GM21576 (cell line): ENCODE measurements at regions not wholly inside any gene's neighbourhood (a gene's known extent, or its start where the extent isn't known, plus 50 kb on each side); places are given as distances from the start of the nearest gene placed in this dataset.

ENCODE experiments used
- ATAC-seq: cut with Tn5 transposase; IDR thresholded peaks from one replicate; pipeline ENCODE4 v1.9.1; 2021; ENCODE audit warnings: mild to moderate bottlenecking, moderate library complexity; ENCODE audit not compliant: unreplicated experiment

DNA sequence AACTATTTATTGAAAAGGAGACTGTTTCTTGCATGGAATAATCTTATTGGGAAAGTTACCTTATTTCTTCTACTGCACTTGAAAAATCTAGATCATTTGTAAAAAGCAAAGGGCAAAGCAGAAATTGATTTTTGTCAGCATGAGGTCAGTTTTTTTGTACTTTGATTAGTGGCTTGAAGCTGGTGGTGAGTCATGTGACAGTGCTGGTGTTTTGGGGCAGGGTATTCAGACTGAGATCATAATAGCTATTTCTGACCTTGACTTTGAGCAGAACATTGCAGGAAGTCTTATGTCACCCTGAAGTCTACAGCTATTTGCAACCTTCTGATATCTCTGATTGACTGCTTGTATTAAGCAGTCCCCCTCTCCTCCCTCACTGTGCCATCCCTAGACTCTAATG lies 66.3 kb upstream of the SORCS3 start:
- no peak for ATAC-seq

- no peak for ATAC-seq
Measured at GRCh38 chr10:104576611-104577010, 64.5 kb upstream of the SORCS3 start.

DNA sequence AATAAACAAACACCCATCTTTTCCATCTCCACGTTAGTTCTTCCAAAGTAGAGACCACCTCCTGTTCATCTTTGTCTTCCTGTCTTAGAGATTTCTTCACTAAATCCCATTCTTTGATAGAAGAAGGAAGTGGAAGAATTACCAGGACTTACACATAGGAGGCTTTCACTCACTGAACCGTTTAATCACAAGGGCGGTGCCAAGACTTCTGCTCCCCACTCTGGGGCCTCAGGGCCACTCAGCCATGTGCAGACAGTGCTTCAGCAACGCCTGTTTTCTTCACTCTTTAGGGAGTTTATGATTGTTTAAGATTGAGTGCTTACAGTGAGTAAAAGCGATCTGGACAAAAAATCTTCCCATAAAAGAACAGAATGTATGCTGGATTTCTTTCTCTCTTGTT lies 63.9 kb upstream of the SORCS3 start:
- no peak for ATAC-seq

- ATAC-seq, result no peak
Measured at GRCh38 chr10:104577861-104578521, 63.1 kb upstream of the SORCS3 start.

GRCh38 chr10:104578671-104579070 lies 62.4 kb upstream of the SORCS3 start:
- ATAC-seq, result no peak

- ATAC-seq, result no peak
Measured at GRCh38 chr10:104579136-104579535, 62.0 kb upstream of the SORCS3 start.

- no peak for ATAC-seq
Measured at GRCh38 chr10:104580321-104580720, 60.8 kb upstream of the SORCS3 start.

DNA sequence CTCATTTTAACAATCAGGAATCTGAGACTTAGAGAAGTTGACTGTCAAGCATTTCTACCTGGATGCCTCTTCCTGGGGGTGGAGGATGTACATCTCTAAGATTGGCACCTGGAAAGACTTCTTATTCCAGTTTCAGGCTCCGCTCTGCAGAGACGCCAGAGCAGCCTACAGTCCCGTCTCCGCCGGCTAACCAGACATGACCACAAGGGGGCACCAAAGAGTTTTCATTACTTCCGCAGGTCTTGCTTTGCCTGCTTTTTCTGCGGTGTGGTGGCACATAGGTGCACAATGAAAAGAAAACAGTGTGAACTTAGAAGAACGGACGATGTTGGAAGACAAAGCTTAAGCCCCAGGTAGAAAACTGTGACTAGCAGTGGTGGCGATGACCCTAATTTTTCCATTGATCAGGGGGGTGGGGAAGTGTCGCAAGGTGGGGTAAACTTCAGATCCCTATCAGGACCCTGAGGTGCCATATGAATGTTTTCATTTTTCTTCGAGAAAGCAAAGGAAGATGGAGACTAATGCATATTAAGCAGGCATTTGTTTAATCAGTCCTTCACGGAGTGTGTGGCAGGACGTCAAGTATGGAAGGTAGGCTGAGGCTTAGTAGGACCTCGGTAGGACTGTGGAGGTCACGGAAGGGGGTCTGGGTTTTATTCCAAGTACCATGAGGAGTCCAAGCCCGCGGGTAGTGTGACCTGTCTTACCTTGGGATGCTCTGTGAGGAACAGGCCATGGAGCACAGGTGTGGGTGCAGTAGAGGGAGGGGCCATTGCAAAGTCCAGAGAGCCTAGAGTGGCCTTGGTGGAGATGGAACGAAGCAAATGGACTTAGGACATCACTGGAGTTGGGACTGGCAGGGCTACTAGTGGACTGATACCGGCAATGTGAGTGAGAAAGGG lies 60.1 kb upstream of the SORCS3 start:
- ATAC-seq, result peak; percentile 85

DNA sequence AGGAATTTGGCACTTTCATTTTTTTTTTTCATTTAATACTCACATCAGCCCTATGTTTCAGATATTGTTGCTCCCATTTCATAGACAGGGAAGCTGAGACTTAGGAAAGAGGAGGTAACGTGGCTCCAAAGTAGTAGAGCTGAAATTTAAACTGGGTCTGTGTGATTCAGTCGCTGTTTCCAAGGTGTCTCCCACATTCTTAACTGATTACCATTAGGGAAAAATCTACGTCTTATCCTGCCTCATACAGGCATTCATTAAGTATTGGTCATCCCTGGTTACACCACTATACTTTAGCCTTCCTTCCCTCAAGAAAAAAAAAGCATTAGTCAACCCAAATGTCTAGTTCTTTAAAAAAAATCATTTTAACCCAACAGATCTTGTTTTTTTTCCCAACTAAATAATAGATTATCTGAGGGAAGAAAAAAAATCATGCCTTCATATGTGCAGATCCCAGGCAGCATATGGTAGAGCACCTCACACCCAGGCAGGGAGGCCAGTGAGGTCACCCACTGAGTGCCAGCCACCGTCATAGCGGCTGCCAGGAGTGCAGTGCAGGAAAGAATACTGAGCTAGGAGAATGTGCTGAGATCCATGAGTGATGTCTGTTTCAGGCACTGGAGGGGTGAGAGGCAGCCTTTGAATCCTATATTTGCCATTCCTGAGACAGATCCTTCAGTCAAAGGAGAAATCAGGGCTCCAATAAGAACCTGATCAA lies 59.0 kb upstream of the SORCS3 start:
- ATAC-seq, result no peak

- ATAC-seq, result no peak
Measured at GRCh38 chr10:104582602-104582951, 58.5 kb upstream of the SORCS3 start.

GRCh38 chr10:104582966-104583365 lies 58.1 kb upstream of the SORCS3 start:
- ATAC-seq, result no peak

- ATAC-seq, result no peak
Measured at GRCh38 chr10:104584541-104584940, 56.5 kb upstream of the SORCS3 start.

DNA sequence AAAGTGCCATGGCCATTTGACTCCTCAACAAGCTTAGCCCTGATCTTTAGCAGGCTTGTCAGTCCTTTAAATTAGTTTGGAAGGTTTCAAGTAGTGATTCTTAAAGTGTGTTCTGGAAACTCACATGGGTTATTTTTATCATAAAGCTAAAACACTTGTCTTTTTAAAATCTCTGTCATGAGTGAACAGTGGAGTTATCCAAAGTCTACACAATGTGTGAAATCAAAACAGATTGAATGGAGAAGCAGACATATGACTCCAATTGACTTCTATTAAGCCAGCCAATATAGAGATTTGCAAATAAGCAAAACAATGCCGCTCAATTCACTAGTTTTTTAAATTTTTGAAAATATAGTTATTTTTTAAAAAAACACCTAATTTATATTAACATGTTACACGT lies 53.3 kb upstream of the SORCS3 start:
- no peak for ATAC-seq

- no peak for ATAC-seq
Measured at GRCh38 chr10:104589431-104589830, 51.7 kb upstream of the SORCS3 start.

- ATAC-seq, result no peak
Measured at GRCh38 chr10:104589871-104590270, 51.2 kb upstream of the SORCS3 start.
